ENCODE measurements at regions not wholly inside any gene's neighbourhood (a gene's known extent, or its start where the extent isn't known, plus 50 kb on each side); places are given as distances from the start of the nearest gene placed in this dataset.

DNA sequence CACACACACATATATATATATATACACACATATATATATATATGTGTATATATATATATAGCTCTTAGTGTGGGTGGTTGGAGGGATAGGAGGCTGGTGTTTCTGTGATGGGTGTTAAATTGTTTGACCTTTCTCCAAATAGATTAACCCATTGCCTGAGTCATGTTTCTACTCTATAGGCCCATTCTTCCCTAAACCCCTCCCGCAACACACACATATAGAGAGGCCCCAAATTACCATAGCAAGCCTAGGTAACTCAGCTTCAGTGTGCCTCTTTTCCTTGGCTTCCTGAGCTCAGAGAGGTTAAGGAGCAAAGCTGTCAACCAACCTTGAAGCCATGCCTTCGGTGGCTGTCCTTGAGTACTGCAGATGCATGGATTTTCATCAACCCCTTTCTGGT is 98.7 kb upstream of the ADO start:
- TF ChIP-seq, protein P1, sequence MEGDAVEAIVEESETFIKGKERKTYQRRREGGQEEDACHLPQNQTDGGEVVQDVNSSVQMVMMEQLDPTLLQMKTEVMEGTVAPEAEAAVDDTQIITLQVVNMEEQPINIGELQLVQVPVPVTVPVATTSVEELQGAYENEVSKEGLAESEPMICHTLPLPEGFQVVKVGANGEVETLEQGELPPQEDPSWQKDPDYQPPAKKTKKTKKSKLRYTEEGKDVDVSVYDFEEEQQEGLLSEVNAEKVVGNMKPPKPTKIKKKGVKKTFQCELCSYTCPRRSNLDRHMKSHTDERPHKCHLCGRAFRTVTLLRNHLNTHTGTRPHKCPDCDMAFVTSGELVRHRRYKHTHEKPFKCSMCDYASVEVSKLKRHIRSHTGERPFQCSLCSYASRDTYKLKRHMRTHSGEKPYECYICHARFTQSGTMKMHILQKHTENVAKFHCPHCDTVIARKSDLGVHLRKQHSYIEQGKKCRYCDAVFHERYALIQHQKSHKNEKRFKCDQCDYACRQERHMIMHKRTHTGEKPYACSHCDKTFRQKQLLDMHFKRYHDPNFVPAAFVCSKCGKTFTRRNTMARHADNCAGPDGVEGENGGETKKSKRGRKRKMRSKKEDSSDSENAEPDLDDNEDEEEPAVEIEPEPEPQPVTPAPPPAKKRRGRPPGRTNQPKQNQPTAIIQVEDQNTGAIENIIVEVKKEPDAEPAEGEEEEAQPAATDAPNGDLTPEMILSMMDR (conservative IDR thresholded peaks at IDR 0.05; ENCODE audit: low read depth in 2 of 2) = no peak
- TF ChIP-seq POLR2AphosphoS5 (IDR thresholded peaks at IDR 0.05; ENCODE audit: low read depth) (no peak), JUNB (IDR thresholded peaks at IDR 0.05; ENCODE audit: unreplicated experiment) (no peak), EZH2 (IDR thresholded peaks at IDR 0.05; ENCODE audit: low read depth, unreplicated experiment) (no peak), NANOG (IDR thresholded peaks at IDR 0.05; ENCODE audit: borderline replicate concordance) (no peak)
- TF ChIP-seq, protein P2, sequence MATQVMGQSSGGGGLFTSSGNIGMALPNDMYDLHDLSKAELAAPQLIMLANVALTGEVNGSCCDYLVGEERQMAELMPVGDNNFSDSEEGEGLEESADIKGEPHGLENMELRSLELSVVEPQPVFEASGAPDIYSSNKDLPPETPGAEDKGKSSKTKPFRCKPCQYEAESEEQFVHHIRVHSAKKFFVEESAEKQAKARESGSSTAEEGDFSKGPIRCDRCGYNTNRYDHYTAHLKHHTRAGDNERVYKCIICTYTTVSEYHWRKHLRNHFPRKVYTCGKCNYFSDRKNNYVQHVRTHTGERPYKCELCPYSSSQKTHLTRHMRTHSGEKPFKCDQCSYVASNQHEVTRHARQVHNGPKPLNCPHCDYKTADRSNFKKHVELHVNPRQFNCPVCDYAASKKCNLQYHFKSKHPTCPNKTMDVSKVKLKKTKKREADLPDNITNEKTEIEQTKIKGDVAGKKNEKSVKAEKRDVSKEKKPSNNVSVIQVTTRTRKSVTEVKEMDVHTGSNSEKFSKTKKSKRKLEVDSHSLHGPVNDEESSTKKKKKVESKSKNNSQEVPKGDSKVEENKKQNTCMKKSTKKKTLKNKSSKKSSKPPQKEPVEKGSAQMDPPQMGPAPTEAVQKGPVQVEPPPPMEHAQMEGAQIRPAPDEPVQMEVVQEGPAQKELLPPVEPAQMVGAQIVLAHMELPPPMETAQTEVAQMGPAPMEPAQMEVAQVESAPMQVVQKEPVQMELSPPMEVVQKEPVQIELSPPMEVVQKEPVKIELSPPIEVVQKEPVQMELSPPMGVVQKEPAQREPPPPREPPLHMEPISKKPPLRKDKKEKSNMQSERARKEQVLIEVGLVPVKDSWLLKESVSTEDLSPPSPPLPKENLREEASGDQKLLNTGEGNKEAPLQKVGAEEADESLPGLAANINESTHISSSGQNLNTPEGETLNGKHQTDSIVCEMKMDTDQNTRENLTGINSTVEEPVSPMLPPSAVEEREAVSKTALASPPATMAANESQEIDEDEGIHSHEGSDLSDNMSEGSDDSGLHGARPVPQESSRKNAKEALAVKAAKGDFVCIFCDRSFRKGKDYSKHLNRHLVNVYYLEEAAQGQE (IDR thresholded peaks at IDR 0.05; ENCODE audit: unreplicated experiment) = no peak
